GM21619 (cell line): ENCODE measurements at regions not wholly inside any gene's neighbourhood (a gene's known extent, or its start where the extent isn't known, plus 50 kb on each side); places are given as distances from the start of the nearest gene placed in this dataset.
"Not testable (repeated sequence)": the region's sequence is repeated elsewhere in the genome, so short reads cannot be mapped to it uniquely, and the experiment has no call there.

Experiments
- ATAC-seq: cut with Tn5 transposase; IDR thresholded peaks from one replicate; pipeline ENCODE4 v1.9.1; 2021; ENCODE audit not compliant: unreplicated experiment

- ATAC-seq = not testable (repeated sequence)
Observed at GRCh38 chr5:1596462-1597092, 72.8 kb upstream of the LPCAT1 start.

- ATAC-seq = peak; percentile 89
Observed at GRCh38 chr5:1594357-1595106, 70.8 kb upstream of the LPCAT1 start.

- peak; percentile 6 for ATAC-seq
Observed at GRCh38 chr5:1593903-1594356, 70.2 kb upstream of the LPCAT1 start.

DNA sequence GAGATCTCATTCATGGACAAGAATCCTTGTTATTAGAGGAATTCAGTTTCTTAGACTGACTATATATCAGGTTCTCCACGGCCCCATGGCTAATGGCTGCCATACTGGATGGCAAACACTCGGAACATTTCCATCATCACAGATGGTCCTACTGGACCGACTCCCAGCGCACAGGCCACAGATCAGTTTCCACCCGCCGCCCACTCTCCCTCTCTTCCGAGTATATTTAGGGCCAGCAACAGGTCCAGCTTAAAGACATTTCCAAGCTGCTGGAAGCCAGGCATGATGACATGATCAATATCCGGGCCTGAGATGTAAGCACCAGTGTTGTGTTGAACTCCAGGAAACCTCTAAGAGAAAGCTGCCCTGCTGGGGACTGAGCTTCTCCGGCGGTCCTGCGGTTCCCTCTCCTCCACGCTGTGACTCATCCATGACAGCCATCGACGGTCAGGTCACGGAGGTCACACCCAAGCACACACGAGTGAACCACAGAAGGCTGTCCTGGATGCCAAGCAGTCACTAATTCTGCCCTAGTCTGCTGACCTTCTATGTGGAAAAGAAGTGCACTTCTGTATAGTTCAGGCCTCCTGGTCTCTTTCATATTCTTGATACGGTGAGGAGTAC lies 64.4 kb upstream of the LPCAT1 start:
- ATAC-seq = not testable (repeated sequence)

DNA sequence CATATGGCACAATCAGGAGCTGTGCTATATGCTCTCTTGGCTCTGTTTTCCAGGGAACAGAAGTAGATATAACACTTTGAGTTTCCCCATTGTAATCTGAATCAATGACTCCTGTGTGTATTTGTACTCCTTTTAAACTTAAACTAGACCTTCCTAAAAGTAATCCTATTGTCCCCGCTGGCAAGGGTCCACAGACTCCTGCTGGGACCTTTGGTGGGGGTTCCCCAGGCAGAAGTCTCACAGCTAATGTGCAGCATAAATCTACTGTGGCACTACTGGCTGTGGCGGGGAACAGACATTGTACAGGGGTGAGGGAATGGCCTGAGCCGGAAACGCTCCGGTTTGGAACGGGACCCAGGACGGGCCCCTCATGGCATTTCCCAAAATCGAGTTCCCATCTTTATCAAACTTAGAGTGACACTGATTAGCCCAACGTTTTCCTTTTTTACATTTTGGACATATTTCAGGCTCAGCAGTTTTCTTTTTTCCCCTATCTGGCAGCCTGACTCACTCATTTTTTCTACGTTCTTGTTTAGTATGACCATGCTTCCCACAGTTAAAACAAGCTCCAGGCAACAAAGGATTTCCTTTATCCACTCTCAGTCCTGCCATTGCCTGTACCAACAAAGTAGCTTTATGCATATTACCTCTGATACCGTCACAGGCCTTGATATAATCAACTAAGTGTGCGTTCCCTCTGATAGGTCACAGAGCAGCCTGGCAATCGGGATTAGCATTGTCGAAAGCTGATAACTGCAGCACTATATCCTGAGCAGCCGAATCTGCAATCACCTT lies 59.5 kb upstream of the LPCAT1 start:
- not testable (repeated sequence) for ATAC-seq

DNA sequence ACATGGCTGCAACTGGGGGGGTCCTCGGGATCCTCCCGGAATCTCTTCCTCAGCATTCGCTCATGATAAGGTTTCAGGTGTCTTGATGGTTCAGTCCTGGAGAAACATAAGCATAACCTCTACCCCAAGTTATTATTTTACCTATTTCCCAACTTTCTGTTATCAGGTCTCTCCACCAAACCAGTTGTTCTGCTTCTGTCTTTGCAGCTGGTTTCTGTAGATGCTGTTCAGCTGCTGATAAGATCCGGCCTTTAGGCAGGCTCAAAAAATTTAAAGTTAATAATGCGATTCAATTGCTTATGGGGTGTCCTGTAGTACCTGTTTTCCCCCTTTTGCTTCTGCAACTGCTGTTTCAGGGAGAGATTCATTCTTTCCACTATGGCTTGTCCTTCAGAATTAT lies 55.6 kb upstream of the LPCAT1 start:
- ATAC-seq = not testable (repeated sequence)

GRCh38 chr5:1576851-1577250 lies 53.1 kb upstream of the LPCAT1 start:
- ATAC-seq = not testable (repeated sequence)

DNA sequence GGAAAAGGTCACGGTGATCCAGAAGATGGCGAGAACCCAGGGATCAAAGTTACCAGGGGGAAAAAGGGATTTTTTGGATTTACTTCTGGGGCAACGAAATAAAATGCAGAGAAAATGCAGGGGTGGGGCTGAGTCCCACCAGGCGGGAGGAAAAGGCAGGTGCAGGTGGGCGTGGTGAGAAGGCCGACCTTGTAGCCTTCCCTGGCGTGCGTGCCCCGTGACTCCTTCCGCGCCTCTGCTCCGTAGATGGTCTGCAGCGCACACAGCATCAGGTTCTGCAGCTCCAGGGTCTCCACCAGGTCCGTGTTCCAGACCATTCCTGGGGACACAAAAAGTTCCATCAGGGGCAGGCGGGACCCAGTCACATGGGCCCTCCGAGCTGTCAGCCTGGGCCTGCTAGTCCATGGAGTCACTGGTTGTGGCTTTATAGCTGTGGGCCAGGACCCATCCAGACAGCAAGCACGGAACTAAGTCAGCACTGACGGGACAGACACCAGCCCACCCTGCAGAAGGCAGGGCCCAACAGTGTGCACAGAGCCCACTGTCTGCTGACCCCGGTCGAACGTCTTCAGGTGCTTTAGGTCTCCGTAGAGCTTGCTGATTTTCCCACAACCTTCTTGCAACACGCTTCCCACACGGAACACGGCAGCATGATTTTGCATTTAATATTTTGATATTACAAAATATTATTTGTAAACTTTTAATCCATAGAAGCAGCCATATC lies 52.4 kb upstream of the LPCAT1 start:
- not testable (repeated sequence) for ATAC-seq

DNA sequence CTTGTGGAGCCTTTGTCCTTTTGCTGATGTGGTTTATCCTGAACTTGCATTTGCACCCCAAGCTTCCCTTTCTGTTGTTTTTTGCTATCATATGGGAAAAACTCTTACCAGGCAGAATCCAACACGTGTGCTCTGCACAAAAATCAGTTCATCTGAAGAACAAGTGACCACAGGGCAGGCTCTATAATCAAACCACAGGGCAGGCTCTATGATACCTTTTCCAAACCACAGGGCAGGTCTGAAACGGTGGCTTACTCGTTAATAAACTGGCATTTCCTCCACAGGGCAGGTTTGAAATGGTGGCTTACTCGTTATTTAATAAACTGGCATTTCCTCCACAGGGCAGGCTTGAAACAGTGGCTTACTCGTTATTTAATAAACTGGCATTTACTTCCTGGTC lies 51.7 kb upstream of the LPCAT1 start:
- not testable (repeated sequence) for ATAC-seq

DNA sequence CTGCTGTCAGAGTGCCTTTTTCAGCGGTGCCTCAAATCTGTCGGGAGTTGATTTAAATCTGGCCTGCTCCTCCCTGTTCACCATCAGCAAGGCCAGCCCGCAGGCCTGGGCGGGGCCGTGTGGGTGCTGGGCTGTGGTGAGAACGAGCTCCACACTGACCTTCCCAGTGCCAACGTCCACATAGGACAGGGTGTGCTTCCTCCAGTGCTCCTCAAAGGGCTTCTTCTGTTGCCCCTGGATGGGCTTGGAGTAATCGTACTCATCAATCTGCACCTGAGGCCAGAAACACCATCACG lies 50.2 kb upstream of the LPCAT1 start:
- not testable (repeated sequence) for ATAC-seq

DNA sequence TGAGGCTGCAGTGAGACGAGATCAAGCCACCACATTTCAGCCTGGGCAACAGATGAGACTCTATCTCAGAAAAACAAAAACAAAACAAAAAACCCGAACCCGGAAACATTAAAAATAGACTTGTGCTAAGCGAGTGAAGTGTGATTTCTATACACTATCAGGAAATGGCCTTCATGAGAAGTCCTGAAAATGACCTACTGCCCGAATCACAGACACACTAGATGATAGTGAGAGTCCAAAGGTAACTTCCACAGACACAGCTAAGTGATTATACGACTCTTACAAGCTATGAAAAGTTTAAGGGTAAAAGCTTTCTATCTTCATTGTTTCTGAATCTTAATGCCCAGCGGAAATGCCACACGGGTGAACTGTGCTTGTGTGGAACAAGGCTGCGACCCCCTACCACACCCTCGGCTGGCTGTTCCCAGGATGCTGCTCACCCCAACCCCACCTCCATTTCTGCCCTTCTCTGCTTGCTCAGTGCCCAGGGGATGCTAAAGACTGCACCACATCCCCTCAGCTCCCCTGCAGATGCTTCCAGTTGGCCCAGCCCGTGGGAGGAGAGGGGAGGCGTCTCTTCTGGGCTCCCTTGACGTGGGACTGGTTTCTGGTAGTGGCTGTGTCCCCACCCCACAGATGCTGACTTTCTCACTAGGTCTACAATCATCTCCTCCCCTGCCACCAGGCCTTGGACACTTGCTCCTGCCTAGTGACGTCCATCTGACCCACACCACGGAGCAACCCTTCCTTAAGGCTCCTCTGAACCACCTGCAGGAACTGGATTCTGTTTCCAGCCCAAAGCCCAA lies 49.7 kb upstream of the LPCAT1 start:
- not testable (repeated sequence) for ATAC-seq
